ELF-1 (cell line): ENCODE measurements at regions not wholly inside any gene's neighbourhood (a gene's known extent, or its start where the extent isn't known, plus 50 kb on each side); places are given as distances from the start of the nearest gene placed in this dataset.

ENCODE experiments used
- DNase-seq: peaks from one replicate; pipeline ENCODE4 v3.0.0-alpha.2; 2016; ENCODE audit warnings: low read depth, low spot score

- DNase-seq, result no peak
Measured at GRCh38 chr1:164265232-164265631, 293.8 kb upstream of the PBX1 start.

GRCh38 chr1:164272156-164272555 lies 286.8 kb upstream of the PBX1 start:
- DNase-seq, result peak; percentile 27

- DNase-seq, result no peak
Measured at GRCh38 chr1:164296172-164296571, 262.8 kb upstream of the PBX1 start.

GRCh38 chr1:164308101-164308500 lies 250.9 kb upstream of the PBX1 start:
- no peak for DNase-seq

GRCh38 chr1:164310166-164310565 lies 248.8 kb upstream of the PBX1 start:
- no peak for DNase-seq

GRCh38 chr1:164311377-164311776 lies 247.6 kb upstream of the PBX1 start:
- no peak for DNase-seq

- DNase-seq, result peak; percentile 64
Measured at GRCh38 chr1:164320790-164321731, 237.9 kb upstream of the PBX1 start.

GRCh38 chr1:164325786-164326185 lies 233.2 kb upstream of the PBX1 start:
- no peak for DNase-seq

GRCh38 chr1:164333387-164333786 lies 225.6 kb upstream of the PBX1 start:
- no peak for DNase-seq

GRCh38 chr1:164337394-164337793 lies 221.6 kb upstream of the PBX1 start:
- no peak for DNase-seq

GRCh38 chr1:164337885-164338284 lies 221.1 kb upstream of the PBX1 start:
- DNase-seq, result peak; percentile 9

- DNase-seq, result no peak
Measured at GRCh38 chr1:164343189-164343588, 215.8 kb upstream of the PBX1 start.

GRCh38 chr1:164347980-164348379 lies 211.0 kb upstream of the PBX1 start:
- no peak for DNase-seq

- no peak for DNase-seq
Measured at GRCh38 chr1:164356511-164356910, 202.5 kb upstream of the PBX1 start.

GRCh38 chr1:164360265-164360664 lies 198.7 kb upstream of the PBX1 start:
- no peak for DNase-seq

GRCh38 chr1:164361927-164362326 lies 197.1 kb upstream of the PBX1 start:
- no peak for DNase-seq

- DNase-seq, result no peak
Measured at GRCh38 chr1:164363980-164364379, 195.0 kb upstream of the PBX1 start.

- no peak for DNase-seq
Measured at GRCh38 chr1:164366014-164366413, 193.0 kb upstream of the PBX1 start.

GRCh38 chr1:164369698-164370365 lies 189.2 kb upstream of the PBX1 start:
- no peak for DNase-seq

- no peak for DNase-seq
Measured at GRCh38 chr1:164380893-164381292, 178.1 kb upstream of the PBX1 start.

GRCh38 chr1:164382384-164382783 lies 176.6 kb upstream of the PBX1 start:
- DNase-seq, result no peak

GRCh38 chr1:164384262-164384661 lies 174.7 kb upstream of the PBX1 start:
- DNase-seq, result no peak
